Trophoblast cell (in vitro differentiated cells and primary cell): ENCODE measurements at regions not wholly inside any gene's neighbourhood (a gene's known extent, or its start where the extent isn't known, plus 50 kb on each side); places are given as distances from the start of the nearest gene placed in this dataset.

Experiments
- DNase-seq, 2 donors: peaks; one replicate each; pipeline ENCODE4 v3.0.0-alpha.2; 2016
- H2AFZ ChIP-seq: 2 replicates; pipeline ENCODE4 v1.6.1; 2013; ENCODE audit warnings: low read length, moderate library complexity, mild to moderate bottlenecking; ENCODE audit not compliant: insufficient read depth, poor library complexity
- H2AK5ac ChIP-seq: 2 replicates; pipeline ENCODE4 v1.6.1; 2013; ENCODE audit warnings: mild to moderate bottlenecking, low read length
- H2BK120ac ChIP-seq: 2 replicates; pipeline ENCODE4 v1.6.1; 2013; ENCODE audit warnings: low read length, mild to moderate bottlenecking, moderate library complexity; ENCODE audit not compliant: insufficient read depth, poor library complexity
- H2BK12ac ChIP-seq: 2 replicates; pipeline ENCODE4 v1.6.1; 2013; ENCODE audit warnings: mild to moderate bottlenecking, low read length, moderate library complexity
- H2BK5ac ChIP-seq: 2 replicates; pipeline ENCODE4 v1.6.1; 2013; ENCODE audit warnings: low read length, low read depth, moderate library complexity, mild to moderate bottlenecking; ENCODE audit not compliant: poor library complexity
- H3K14ac ChIP-seq: 2 replicates; pipeline ENCODE4 v1.6.1; 2013; ENCODE audit warnings: mild to moderate bottlenecking, low read length
- H3K18ac ChIP-seq: 2 replicates; pipeline ENCODE4 v1.6.1; 2013; ENCODE audit warnings: mild to moderate bottlenecking, low read length
- H3K23ac ChIP-seq: 2 replicates; pipeline ENCODE4 v1.6.1; 2013; ENCODE audit warnings: low read length
- H3K27ac ChIP-seq: 2 replicates; pipeline ENCODE4 v1.5.1; 2013; ENCODE audit warnings: low read depth, mild to moderate bottlenecking, inconsistent platforms, low read length, moderate library complexity
- H3K27me3 ChIP-seq: 2 replicates; pipeline ENCODE4 v1.6.1; 2013; ENCODE audit warnings: inconsistent platforms, mild to moderate bottlenecking, low read length, moderate library complexity; ENCODE audit not compliant: insufficient read depth
- H3K36me3 ChIP-seq, 2 experiments: 1 replicate in 1 of 2; 2 replicates in 1 of 2; pipeline ENCODE4 v1.6.1; 2013; ENCODE audit warnings: low read length in 2 of 2, mild to moderate bottlenecking in 2 of 2, moderate library complexity in 1 of 2; ENCODE audit not compliant: insufficient read depth in 2 of 2, control insufficient read depth in 1 of 2
- H3K4ac ChIP-seq: 2 replicates; pipeline ENCODE4 v1.6.1; 2013; ENCODE audit warnings: low read depth, mild to moderate bottlenecking, low read length, moderate library complexity
- H3K4me1 ChIP-seq, 2 experiments: 1 replicate in 1 of 2; 2 replicates in 1 of 2; pipeline ENCODE4 v1.6.1; 2013; ENCODE audit warnings: low read length in 2 of 2, mild to moderate bottlenecking in 2 of 2, moderate library complexity in 1 of 2; ENCODE audit not compliant: insufficient read depth in 2 of 2, control insufficient read depth in 1 of 2
- H3K4me2 ChIP-seq: 2 replicates; pipeline ENCODE4 v1.6.1; 2013; ENCODE audit warnings: inconsistent platforms, mild to moderate bottlenecking, low read length, moderate library complexity
- H3K4me3 ChIP-seq: 2 replicates; pipeline ENCODE4 v1.5.1; 2013; ENCODE audit warnings: mild to moderate bottlenecking, low read depth, low read length, inconsistent platforms
- H3K79me1 ChIP-seq: one replicate; pipeline ENCODE4 v1.6.1; 2013; ENCODE audit warnings: low read length
- H3K79me2 ChIP-seq: 2 replicates; pipeline ENCODE4 v1.6.1; 2013; ENCODE audit warnings: low read length, mild to moderate bottlenecking; ENCODE audit not compliant: control insufficient read depth, insufficient read depth, poor library complexity
- H3K9ac ChIP-seq: 2 replicates; pipeline ENCODE4 v1.6.1; 2013; ENCODE audit warnings: mild to moderate bottlenecking, low read length
- H3K9me3 ChIP-seq: 2 replicates; pipeline ENCODE4 v1.6.1; 2013; ENCODE audit warnings: low read depth, mild to moderate bottlenecking, control low read depth, inconsistent platforms, low read length; ENCODE audit not compliant: insufficient read depth
- H4K12ac ChIP-seq: 2 replicates; pipeline ENCODE4 v1.6.1; 2013; ENCODE audit warnings: low read depth, mild to moderate bottlenecking, low read length, moderate library complexity
- H4K8ac ChIP-seq: 2 replicates; pipeline ENCODE4 v1.6.1; 2013; ENCODE audit warnings: low read depth, mild to moderate bottlenecking, low read length, moderate library complexity
- H4K91ac ChIP-seq: one replicate; pipeline ENCODE4 v1.6.1; 2013; ENCODE audit warnings: low read depth, mild to moderate bottlenecking, low read length, moderate library complexity
- WGBS: extraction: QIAGEN DNeasy Blood & Tissue Kit; methylation state at CpG from one replicate; pipeline ENCODE4 v1.1.7; 2013; ENCODE audit warnings: missing lambda C conversion rate; ENCODE audit not compliant: insufficient read length, insufficient coverage; ENCODE audit errors: extremely low coverage; 5-methylcytosine and 5-hydroxymethylcytosine counted together

DNA sequence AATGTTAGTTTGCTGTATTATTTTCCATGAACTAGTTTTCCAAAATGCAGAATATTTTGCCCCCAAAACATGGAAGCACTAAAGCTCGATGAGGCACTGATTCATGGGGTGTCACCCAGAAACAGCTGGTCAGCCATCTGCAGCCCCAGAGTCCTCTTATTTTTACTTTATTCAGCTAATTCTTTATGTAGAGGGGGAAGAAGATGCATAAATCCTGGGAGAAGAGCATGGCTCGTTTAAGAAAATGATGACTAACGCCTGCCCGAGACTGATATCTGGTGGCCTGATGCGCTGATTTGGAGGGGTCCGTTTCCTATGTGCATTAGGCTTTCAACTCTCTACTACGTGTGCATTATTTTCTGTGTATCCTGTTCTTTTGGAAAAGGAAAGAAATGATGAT lies 390.3 kb upstream of the MEF2C start:
- Histone ChIP-seq H3K4me1 (no peaks in the 10 kb centered on the region), H4K8ac (no peak overlapping the region), H3K14ac (no peak overlapping the region), H2AK5ac (no peak overlapping the region), H3K27ac (no peak overlapping the region), H4K91ac (no peak overlapping the region), H3K4me3 (no peak overlapping the region), H3K9me3 (no peaks in the 10 kb centered on the region), H2AFZ (no peak overlapping the region), H2BK12ac (no peak overlapping the region), H2BK120ac (no peak overlapping the region), H3K79me1 (no peaks in the 10 kb centered on the region), H3K36me3 (no peaks in the 10 kb centered on the region), H3K4me2 (no peak overlapping the region), H3K4ac (no peak overlapping the region), H2BK5ac (no peak overlapping the region), H3K9ac (no peak overlapping the region), H3K79me2 (no peaks in the 10 kb centered on the region), H4K12ac (no peak overlapping the region), H3K18ac (no peak overlapping the region), H3K23ac (no peak overlapping the region), H3K27me3 (no peaks in the 10 kb centered on the region)
- WGBS, result no CpG with 5 or more reads among the region's 7 CpGs
- DNase-seq, result no peak

DNA sequence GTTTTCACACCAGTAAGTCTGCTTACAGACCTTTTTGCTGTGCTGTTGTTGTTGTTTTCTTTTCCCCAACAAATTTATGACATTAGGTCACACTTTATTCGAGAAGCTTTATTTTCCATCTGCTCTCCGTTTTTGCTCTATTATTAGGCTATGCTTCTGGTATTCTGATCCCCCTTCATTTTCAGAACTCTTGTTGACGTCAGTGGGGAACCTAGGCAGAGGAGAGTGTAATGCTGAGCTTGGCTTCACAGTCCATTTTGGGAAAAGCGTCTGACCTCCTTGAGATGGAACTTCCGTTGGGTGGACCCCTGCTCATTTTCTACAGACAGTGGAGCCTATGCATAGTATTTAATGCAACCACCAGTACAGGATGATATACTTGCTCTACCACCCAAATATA lies 387.9 kb upstream of the MEF2C start:
- no peaks in the 10 kb centered on the region for H3K27me3 ChIP-seq
- no peak overlapping the region for H2BK5ac ChIP-seq
- H2BK120ac ChIP-seq, result no peak overlapping the region
- no peaks in the 10 kb centered on the region for H3K4me1 ChIP-seq
- H3K4ac ChIP-seq, result no peak overlapping the region
- H3K9me3 ChIP-seq, result no peaks in the 10 kb centered on the region
- H3K79me2 ChIP-seq, result no peaks in the 10 kb centered on the region
- H3K4me3 ChIP-seq, result no peak overlapping the region
- H3K18ac ChIP-seq, result no peak overlapping the region
- H2BK12ac ChIP-seq, result no peak overlapping the region
- H3K4me2 ChIP-seq, result no peak overlapping the region
- H2AFZ ChIP-seq, result no peak overlapping the region
- H3K14ac ChIP-seq, result no peak overlapping the region
- no peak overlapping the region for H3K9ac ChIP-seq
- no peaks in the 10 kb centered on the region for H3K36me3 ChIP-seq
- H3K23ac ChIP-seq, result no peak overlapping the region
- H4K91ac ChIP-seq, result no peak overlapping the region
- no peaks in the 10 kb centered on the region for H3K79me1 ChIP-seq
- no peak overlapping the region for H4K12ac ChIP-seq
- no peak for DNase-seq
- H3K27ac ChIP-seq, result no peak overlapping the region
- no peak overlapping the region for H4K8ac ChIP-seq
- WGBS, result no CpG with 5 or more reads among the region's 5 CpGs
- H2AK5ac ChIP-seq, result no peak overlapping the region

GRCh38 chr5:89269721-89270120 lies 386.7 kb upstream of the MEF2C start:
- H4K12ac ChIP-seq, result no peak overlapping the region
- H3K27me3 ChIP-seq, result no peaks in the 10 kb centered on the region
- no peak overlapping the region for H2AK5ac ChIP-seq
- H3K4me3 ChIP-seq, result no peak overlapping the region
- no peak overlapping the region for H3K23ac ChIP-seq
- H3K14ac ChIP-seq, result no peak overlapping the region
- H3K4ac ChIP-seq, result no peak overlapping the region
- no peak overlapping the region for H4K8ac ChIP-seq
- no peaks in the 10 kb centered on the region for H3K4me1 ChIP-seq
- H2BK5ac ChIP-seq, result no peak overlapping the region
- H3K4me2 ChIP-seq, result no peak overlapping the region
- no peaks in the 10 kb centered on the region for H3K79me1 ChIP-seq
- no peak overlapping the region for H3K27ac ChIP-seq
- no peak for DNase-seq
- no peaks in the 10 kb centered on the region for H3K36me3 ChIP-seq
- no peak overlapping the region for H4K91ac ChIP-seq
- H3K9ac ChIP-seq, result no peak overlapping the region
- no peak overlapping the region for H2BK120ac ChIP-seq
- no peaks in the 10 kb centered on the region for H3K9me3 ChIP-seq
- H3K79me2 ChIP-seq, result no peaks in the 10 kb centered on the region
- WGBS, result no CpG with 5 or more reads among the region's 6 CpGs
- no peak overlapping the region for H2AFZ ChIP-seq
- H2BK12ac ChIP-seq, result no peak overlapping the region
- no peak overlapping the region for H3K18ac ChIP-seq

- Histone ChIP-seq H3K4me2 (no peak overlapping the region), H3K4ac (no peak overlapping the region), H3K4me3 (no peak overlapping the region), H3K9ac (no peak overlapping the region), H3K79me2 (no peaks in the 10 kb centered on the region), H4K8ac (no peak overlapping the region), H3K79me1 (no peaks in the 10 kb centered on the region), H3K23ac (no peak overlapping the region), H3K27me3 (no peaks in the 10 kb centered on the region), H2BK5ac (no peak overlapping the region), H3K36me3 (no peaks in the 10 kb centered on the region), H4K91ac (no peak overlapping the region), H3K18ac (no peak overlapping the region), H3K4me1 (no peaks in the 10 kb centered on the region), H3K27ac (no peak overlapping the region), H3K9me3 (no peaks in the 10 kb centered on the region), H4K12ac (no peak overlapping the region), H2AK5ac (no peak overlapping the region), H3K14ac (no peak overlapping the region), H2BK120ac (no peak overlapping the region), H2AFZ (no peak overlapping the region), H2BK12ac (no peak overlapping the region)
- WGBS, result no CpG with 5 or more reads among the region's 4 CpGs
- no peak for DNase-seq
Observed at GRCh38 chr5:89268460-89268859, 385.5 kb upstream of the MEF2C start.
